22Rv1 (cell line): ENCODE measurements at regions not wholly inside any gene's neighbourhood (a gene's known extent, or its start where the extent isn't known, plus 50 kb on each side); places are given as distances from the start of the nearest gene placed in this dataset.

Source experiments
- ZFX ChIP-seq: fragments of 450-650 bp; IDR thresholded peaks from 2 replicates; pipeline ENCODE4 v1.6.1; 2017; ENCODE audit warnings: antibody characterized with exemption, borderline replicate concordance
- TF ChIP-seq, protein P1 (sequence below): fragments of 450-650 bp; IDR thresholded peaks from 2 replicates; pipeline ENCODE4 v1.5.1; 2017; ENCODE audit warnings: mild to moderate bottlenecking

GRCh38 chr18:55731594-55732042, 143.6 kb upstream of the TCF4 start:
- TF ChIP-seq, protein P1, sequence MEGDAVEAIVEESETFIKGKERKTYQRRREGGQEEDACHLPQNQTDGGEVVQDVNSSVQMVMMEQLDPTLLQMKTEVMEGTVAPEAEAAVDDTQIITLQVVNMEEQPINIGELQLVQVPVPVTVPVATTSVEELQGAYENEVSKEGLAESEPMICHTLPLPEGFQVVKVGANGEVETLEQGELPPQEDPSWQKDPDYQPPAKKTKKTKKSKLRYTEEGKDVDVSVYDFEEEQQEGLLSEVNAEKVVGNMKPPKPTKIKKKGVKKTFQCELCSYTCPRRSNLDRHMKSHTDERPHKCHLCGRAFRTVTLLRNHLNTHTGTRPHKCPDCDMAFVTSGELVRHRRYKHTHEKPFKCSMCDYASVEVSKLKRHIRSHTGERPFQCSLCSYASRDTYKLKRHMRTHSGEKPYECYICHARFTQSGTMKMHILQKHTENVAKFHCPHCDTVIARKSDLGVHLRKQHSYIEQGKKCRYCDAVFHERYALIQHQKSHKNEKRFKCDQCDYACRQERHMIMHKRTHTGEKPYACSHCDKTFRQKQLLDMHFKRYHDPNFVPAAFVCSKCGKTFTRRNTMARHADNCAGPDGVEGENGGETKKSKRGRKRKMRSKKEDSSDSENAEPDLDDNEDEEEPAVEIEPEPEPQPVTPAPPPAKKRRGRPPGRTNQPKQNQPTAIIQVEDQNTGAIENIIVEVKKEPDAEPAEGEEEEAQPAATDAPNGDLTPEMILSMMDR, result no peak
- TF ChIP-seq ZFX, result no peak
